ENCODE measurements at regions not wholly inside any gene's neighbourhood (a gene's known extent, or its start where the extent isn't known, plus 50 kb on each side); places are given as distances from the start of the nearest gene placed in this dataset.

DNA sequence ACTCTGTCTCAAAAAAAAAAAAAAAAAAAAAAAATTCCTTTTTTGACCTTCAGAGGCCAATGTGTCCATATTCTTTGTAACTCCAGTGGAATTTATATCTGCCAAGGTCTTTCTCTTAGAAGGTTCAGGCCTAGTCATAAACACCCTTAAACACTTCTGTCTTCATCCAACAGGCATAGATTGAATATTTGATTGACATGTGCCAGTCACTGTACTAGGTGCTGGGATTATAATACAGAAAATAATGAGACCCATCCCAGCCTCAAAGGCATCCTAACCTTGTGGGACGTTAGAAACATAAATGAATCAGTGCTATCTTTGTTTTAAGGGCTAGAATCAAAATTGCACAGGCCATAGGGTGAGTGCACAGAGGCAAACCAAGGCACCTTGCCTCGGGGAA, 62.9 kb upstream of the SERBP1 start:
- intact Hi-C loops (cut with micrococcal nuclease; ENCODE audit: unreplicated experiment) (no loop called here), in situ Hi-C loops (cut with MboI) (loop anchor here (25.0 kb wide), 1 partner anchor 731 kb away; the partner anchor contains the start of gene DYNLT5)
- no peak for TF ChIP-seq FOXM1 (IDR thresholded peaks at IDR 0.05; ENCODE audit: low read depth, low read length)
- TF ChIP-seq CHD2 (IDR thresholded peaks at IDR 0.05; ENCODE audit: borderline replicate concordance, low read depth, low read length): no peak
- no peak for TF ChIP-seq CHD4 (IDR thresholded peaks at IDR 0.05)
- TF ChIP-seq, protein P1, sequence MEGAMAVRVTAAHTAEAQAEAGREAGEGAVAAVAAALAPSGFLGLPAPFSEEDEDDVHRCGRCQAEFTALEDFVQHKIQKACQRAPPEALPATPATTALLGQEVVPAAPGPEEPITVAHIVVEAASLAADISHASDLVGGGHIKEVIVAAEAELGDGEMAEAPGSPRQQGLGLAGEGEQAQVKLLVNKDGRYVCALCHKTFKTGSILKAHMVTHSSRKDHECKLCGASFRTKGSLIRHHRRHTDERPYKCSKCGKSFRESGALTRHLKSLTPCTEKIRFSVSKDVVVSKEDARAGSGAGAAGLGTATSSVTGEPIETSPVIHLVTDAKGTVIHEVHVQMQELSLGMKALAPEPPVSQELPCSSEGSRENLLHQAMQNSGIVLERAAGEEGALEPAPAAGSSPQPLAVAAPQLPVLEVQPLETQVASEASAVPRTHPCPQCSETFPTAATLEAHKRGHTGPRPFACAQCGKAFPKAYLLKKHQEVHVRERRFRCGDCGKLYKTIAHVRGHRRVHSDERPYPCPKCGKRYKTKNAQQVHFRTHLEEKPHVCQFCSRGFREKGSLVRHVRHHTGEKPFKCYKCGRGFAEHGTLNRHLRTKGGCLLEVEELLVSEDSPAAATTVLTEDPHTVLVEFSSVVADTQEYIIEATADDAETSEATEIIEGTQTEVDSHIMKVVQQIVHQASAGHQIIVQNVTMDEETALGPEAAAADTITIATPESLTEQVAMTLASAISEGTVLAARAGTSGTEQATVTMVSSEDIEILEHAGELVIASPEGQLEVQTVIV (IDR thresholded peaks at IDR 0.05; ENCODE audit: borderline replicate concordance, partially characterized antibody): no peak
- no peak for TF ChIP-seq TCF7 (IDR thresholded peaks at IDR 0.05; ENCODE audit: borderline replicate concordance)
- no peak for TF ChIP-seq NR2C1 (IDR thresholded peaks at IDR 0.05)
- TF ChIP-seq, protein P2, sequence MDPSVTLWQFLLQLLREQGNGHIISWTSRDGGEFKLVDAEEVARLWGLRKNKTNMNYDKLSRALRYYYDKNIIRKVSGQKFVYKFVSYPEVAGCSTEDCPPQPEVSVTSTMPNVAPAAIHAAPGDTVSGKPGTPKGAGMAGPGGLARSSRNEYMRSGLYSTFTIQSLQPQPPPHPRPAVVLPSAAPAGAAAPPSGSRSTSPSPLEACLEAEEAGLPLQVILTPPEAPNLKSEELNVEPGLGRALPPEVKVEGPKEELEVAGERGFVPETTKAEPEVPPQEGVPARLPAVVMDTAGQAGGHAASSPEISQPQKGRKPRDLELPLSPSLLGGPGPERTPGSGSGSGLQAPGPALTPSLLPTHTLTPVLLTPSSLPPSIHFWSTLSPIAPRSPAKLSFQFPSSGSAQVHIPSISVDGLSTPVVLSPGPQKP (IDR thresholded peaks at IDR 0.05; ENCODE audit: low read depth, low read length): no peak
- TF ChIP-seq ZSCAN29 (IDR thresholded peaks at IDR 0.05): no peak
- no peak for TF ChIP-seq PAX8 (IDR thresholded peaks at IDR 0.05)
- TF ChIP-seq, protein P3, sequence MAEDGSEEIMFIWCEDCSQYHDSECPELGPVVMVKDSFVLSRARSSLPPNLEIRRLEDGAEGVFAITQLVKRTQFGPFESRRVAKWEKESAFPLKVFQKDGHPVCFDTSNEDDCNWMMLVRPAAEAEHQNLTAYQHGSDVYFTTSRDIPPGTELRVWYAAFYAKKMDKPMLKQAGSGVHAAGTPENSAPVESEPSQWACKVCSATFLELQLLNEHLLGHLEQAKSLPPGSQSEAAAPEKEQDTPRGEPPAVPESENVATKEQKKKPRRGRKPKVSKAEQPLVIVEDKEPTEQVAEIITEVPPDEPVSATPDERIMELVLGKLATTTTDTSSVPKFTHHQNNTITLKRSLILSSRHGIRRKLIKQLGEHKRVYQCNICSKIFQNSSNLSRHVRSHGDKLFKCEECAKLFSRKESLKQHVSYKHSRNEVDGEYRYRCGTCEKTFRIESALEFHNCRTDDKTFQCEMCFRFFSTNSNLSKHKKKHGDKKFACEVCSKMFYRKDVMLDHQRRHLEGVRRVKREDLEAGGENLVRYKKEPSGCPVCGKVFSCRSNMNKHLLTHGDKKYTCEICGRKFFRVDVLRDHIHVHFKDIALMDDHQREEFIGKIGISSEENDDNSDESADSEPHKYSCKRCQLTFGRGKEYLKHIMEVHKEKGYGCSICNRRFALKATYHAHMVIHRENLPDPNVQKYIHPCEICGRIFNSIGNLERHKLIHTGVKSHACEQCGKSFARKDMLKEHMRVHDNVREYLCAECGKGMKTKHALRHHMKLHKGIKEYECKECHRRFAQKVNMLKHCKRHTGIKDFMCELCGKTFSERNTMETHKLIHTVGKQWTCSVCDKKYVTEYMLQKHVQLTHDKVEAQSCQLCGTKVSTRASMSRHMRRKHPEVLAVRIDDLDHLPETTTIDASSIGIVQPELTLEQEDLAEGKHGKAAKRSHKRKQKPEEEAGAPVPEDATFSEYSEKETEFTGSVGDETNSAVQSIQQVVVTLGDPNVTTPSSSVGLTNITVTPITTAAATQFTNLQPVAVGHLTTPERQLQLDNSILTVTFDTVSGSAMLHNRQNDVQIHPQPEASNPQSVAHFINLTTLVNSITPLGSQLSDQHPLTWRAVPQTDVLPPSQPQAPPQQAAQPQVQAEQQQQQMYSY (CRISPR knock-in tag; IDR thresholded peaks at IDR 0.05): no peak
- TF ChIP-seq NFIC (IDR thresholded peaks at IDR 0.05; ENCODE audit: low read depth, low read length): no peak
- TF ChIP-seq HDGF (IDR thresholded peaks at IDR 0.05): no peak
- TF ChIP-seq, protein P4, sequence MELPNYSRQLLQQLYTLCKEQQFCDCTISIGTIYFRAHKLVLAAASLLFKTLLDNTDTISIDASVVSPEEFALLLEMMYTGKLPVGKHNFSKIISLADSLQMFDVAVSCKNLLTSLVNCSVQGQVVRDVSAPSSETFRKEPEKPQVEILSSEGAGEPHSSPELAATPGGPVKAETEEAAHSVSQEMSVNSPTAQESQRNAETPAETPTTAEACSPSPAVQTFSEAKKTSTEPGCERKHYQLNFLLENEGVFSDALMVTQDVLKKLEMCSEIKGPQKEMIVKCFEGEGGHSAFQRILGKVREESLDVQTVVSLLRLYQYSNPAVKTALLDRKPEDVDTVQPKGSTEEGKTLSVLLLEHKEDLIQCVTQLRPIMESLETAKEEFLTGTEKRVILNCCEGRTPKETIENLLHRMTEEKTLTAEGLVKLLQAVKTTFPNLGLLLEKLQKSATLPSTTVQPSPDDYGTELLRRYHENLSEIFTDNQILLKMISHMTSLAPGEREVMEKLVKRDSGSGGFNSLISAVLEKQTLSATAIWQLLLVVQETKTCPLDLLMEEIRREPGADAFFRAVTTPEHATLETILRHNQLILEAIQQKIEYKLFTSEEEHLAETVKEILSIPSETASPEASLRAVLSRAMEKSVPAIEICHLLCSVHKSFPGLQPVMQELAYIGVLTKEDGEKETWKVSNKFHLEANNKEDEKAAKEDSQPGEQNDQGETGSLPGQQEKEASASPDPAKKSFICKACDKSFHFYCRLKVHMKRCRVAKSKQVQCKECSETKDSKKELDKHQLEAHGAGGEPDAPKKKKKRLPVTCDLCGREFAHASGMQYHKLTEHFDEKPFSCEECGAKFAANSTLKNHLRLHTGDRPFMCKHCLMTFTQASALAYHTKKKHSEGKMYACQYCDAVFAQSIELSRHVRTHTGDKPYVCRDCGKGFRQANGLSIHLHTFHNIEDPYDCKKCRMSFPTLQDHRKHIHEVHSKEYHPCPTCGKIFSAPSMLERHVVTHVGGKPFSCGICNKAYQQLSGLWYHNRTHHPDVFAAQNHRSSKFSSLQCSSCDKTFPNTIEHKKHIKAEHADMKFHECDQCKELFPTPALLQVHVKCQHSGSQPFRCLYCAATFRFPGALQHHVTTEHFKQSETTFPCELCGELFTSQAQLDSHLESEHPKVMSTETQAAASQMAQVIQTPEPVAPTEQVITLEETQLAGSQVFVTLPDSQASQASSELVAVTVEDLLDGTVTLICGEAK (IDR thresholded peaks at IDR 0.05; ENCODE audit: borderline replicate concordance): no peak
- TF ChIP-seq SIX5 (IDR thresholded peaks at IDR 0.05; ENCODE audit: low read depth, low read length, severe bottlenecking): no peak

More for the DNA sequence above, 62.9 kb upstream of the SERBP1 start:
- H3K9me3 ChIP-seq (replicated peaks; ENCODE audit: control insufficient read depth, insufficient read depth, low read length): no peaks in the 10 kb centered on the region
- FAIRE-seq (no peak), DNase-seq (ENCODE audit: low read depth, low spot score) (no peak), ATAC-seq (no peak)
- H3K27ac ChIP-seq (ENCODE audit: control insufficient read depth, insufficient read depth): no peak overlapping the region
- BruUV-seq (replicated peaks): no TSS peak
- SMC1A ChIA-PET (ENCODE audit: uncharacterized antibody, unreplicated experiment): interaction anchor here (1.5 to 2.1 kb wide), 3 partner anchors 10 to 497 kb away, joined by 4 to 8 read pairs (median 4); no protein-coding TSS in a partner anchor
- 3% methylated on average over 2 of the region's 2 CpGs for WGBS (ENCODE audit: insufficient coverage, insufficient replicate concordance, low lambda C conversion rate, missing lambda C conversion rate)
- H4K20me1 ChIP-seq (ENCODE audit: control insufficient read depth, insufficient read depth): no peaks in the 10 kb centered on the region
- no peak overlapping the region for H3K9ac ChIP-seq (ENCODE audit: control insufficient read depth, insufficient read depth, low read length)
- H2AFZ ChIP-seq (ENCODE audit: control insufficient read depth, low read depth, low read length): no peak overlapping the region
- POLR2A ChIA-PET: no interaction called here
- no peak overlapping the region for H3K4me3 ChIP-seq
- H3K36me3 ChIP-seq (ENCODE audit: control insufficient read depth in 2 of 2, insufficient read depth in 2 of 2, low read length in 1 of 2): no peaks in the 10 kb centered on the region
- H3K79me2 ChIP-seq (ENCODE audit: control insufficient read depth, insufficient read depth, low read length): no peaks in the 10 kb centered on the region
- CTCF ChIA-PET: interaction anchor here (1.1 to 12.6 kb wide), 4 partner anchors 8 to 279 kb away, joined by 3 to 87 read pairs (median 10); no protein-coding TSS in a partner anchor
- no peaks in the 10 kb centered on the region for H3K4me1 ChIP-seq (ENCODE audit: control insufficient read depth, insufficient read depth, low read length)
- no peak overlapping the region for H3K4me2 ChIP-seq (ENCODE audit: control insufficient read depth, insufficient read depth)
- no peaks in the 10 kb centered on the region for H3K27me3 ChIP-seq (replicated peaks in 1 of 2; ENCODE audit: control insufficient read depth in 2 of 2, insufficient read depth in 2 of 2, low read length in 1 of 2)
- RAD21 ChIA-PET (ENCODE audit: unreplicated experiment): interaction anchor here (1.4 kb wide), 2 partner anchors 10 to 278 kb away, joined by 3 to 5 read pairs; no protein-coding TSS in a partner anchor

Measured in GM12878 (cell line).